Testis (tissue), 2 donors: ENCODE measurements at regions not wholly inside any gene's neighbourhood (a gene's known extent, or its start where the extent isn't known, plus 50 kb on each side); places are given as distances from the start of the nearest gene placed in this dataset.

Experiments
- DNase-seq: peaks from one replicate; pipeline ENCODE4 v3.0.0-alpha.2; 2019
- H3K27ac ChIP-seq, 2 donors: fragments of 200-600 bp; sonication (generic); one replicate each; pipeline ENCODE4 v1.5.1; 2019
- H3K27me3 ChIP-seq: fragments of 200-600 bp; sonication (generic); one replicate; pipeline ENCODE4 v1.5.1; 2019
- H3K36me3 ChIP-seq: fragments of 200-600 bp; sonication (generic); one replicate; pipeline ENCODE4 v1.5.1; 2017; ENCODE audit warnings: low read depth; ENCODE audit errors: missing control alignments
- H3K4me1 ChIP-seq: fragments of 200-600 bp; sonication (generic); one replicate; pipeline ENCODE4 v1.5.1; 2019
- H3K4me3 ChIP-seq, 2 donors: fragments of 200-600 bp; sonication (generic); one replicate each; pipeline ENCODE4 v1.5.1; 2017 to 2019
- H3K9me3 ChIP-seq: fragments of 200-600 bp; sonication (generic); one replicate; pipeline ENCODE4 v1.5.1; 2017
- POLR2A ChIP-seq: fragments of 450-650 bp; IDR thresholded peaks from one replicate; pipeline ENCODE4 v1.6.1; 2017; ENCODE audit warnings: antibody characterized with exemption, mild to moderate bottlenecking, moderate library complexity
- WGBS, 2 donors: methylation state at CpG; one replicate each; pipeline ENCODE4 v1.1.5; 2018; 5-methylcytosine and 5-hydroxymethylcytosine counted together
- intact Hi-C: fragments of 100-400 bp; cut with DNase I; formaldehyde crosslinking; loops from one replicate; pipeline ENCODE4 v1.15.1; 2023; ENCODE audit warnings: low total_unique reads
- TF ChIP-seq, protein P1 (sequence below), 3 experiments: fragments of 450-650 bp in 2 of 3; fragments of 200-600 bp in 1 of 3; sonication (generic) in 1 of 3; IDR thresholded peaks; one replicate each; pipeline ENCODE4 v1.5.1; 2016 to 2019; ENCODE audit warnings: antibody characterized with exemption in 3 of 3, mild to moderate bottlenecking in 2 of 3, moderate library complexity in 1 of 3

DNA sequence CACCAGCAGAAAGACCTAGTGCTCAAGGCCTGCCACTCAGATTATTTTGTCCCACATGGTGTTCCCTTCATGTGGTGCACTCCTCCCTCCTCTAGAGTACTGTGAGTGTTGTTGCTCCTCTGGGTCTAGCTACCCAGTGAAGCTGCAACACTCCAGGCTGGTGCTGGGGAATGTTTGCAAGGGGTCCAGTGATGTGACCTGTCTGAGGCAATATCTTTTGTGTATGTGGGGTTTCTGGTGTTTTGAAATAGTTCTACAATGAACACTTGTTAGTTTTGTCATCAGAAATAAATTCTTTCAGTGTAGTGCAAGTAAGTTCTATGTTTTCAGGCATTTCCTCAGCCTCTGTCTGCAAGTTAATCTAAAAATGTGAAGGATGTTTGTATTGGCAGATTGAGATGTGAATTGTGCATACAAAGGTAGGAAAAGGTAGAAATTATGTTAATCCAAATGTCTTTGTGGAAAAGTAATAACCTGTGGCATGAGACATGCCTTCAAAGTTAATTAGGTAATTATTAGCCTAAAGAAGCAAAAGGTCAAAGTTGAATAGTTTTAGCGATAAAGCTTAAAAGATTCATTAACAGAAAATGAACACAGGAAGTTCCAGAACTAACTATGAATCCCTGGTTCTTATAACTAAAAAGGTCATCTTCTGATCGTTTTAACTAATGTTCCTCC, 616.8 kb downstream of the LTN1 start:
- TF ChIP-seq POLR2A = no peak
- TF ChIP-seq, protein P1, sequence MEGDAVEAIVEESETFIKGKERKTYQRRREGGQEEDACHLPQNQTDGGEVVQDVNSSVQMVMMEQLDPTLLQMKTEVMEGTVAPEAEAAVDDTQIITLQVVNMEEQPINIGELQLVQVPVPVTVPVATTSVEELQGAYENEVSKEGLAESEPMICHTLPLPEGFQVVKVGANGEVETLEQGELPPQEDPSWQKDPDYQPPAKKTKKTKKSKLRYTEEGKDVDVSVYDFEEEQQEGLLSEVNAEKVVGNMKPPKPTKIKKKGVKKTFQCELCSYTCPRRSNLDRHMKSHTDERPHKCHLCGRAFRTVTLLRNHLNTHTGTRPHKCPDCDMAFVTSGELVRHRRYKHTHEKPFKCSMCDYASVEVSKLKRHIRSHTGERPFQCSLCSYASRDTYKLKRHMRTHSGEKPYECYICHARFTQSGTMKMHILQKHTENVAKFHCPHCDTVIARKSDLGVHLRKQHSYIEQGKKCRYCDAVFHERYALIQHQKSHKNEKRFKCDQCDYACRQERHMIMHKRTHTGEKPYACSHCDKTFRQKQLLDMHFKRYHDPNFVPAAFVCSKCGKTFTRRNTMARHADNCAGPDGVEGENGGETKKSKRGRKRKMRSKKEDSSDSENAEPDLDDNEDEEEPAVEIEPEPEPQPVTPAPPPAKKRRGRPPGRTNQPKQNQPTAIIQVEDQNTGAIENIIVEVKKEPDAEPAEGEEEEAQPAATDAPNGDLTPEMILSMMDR (IDR thresholded peaks at IDR 0.05) = no peak
- Histone ChIP-seq H3K4me3 (no peak overlapping the region), H3K4me1 (no peaks in the 10 kb centered on the region), H3K36me3 (no peaks in the 10 kb centered on the region), H3K9me3 (no peaks in the 10 kb centered on the region), H3K27me3 (no peaks in the 10 kb centered on the region), H3K27ac (no peak overlapping the region)
- intact Hi-C loops = loop anchor here (10.0 kb wide), 1 partner anchor 631 kb away; no protein-coding TSS in a partner anchor
- no peak for DNase-seq
- 50 to 71% methylated on average over 2 of the region's 2 CpGs for WGBS, 2 donors

- intact Hi-C loops = loop anchor here (10.0 kb wide), 1 partner anchor 630 kb away; no protein-coding TSS in a partner anchor
- Histone ChIP-seq H3K27ac (no peak overlapping the region), H3K4me1 (no peaks in the 10 kb centered on the region), H3K27me3 (no peaks in the 10 kb centered on the region), H3K4me3 (no peak overlapping the region), H3K9me3 (no peaks in the 10 kb centered on the region), H3K36me3 (no peaks in the 10 kb centered on the region)
- WGBS, 2 donors = 93 to 100% methylated on average over 1 of the region's 1 CpG
- no peak for DNase-seq
- no peak for TF ChIP-seq POLR2A
- TF ChIP-seq, protein P1 (IDR thresholded peaks at IDR 0.05) = no peak
Measured at GRCh38 chr21:28374881-28375280, 617.8 kb downstream of the LTN1 start.

DNA sequence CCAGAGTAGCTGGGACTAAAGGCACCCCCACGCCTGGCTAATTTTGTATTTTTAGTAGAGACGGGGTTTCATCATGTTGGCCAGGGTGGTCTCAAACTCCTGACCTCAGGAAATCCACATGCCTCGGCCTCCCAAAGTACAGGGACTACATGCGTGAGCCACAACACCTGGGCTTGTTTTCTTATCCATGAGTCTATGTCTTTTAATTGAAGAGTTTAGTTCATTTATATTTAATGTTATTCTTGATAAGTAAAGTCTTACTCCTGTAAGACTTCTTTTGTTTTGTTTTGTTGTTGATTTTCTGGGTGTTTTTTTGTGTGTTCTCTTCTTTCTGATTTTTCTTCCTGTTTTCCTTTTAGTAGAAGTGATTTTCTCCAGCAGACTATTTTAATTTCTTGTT, 621.0 kb downstream of the LTN1 start:
- no peaks in the 10 kb centered on the region for H3K4me1 ChIP-seq
- 91% methylated on average over 4 of the region's 4 CpGs for WGBS, 2 donors
- TF ChIP-seq, protein P1 (IDR thresholded peaks at IDR 0.05) = no peak
- TF ChIP-seq POLR2A = no peak
- no peak overlapping the region for H3K4me3 ChIP-seq
- H3K36me3 ChIP-seq = no peaks in the 10 kb centered on the region
- H3K27me3 ChIP-seq = no peaks in the 10 kb centered on the region
- H3K27ac ChIP-seq = no peak overlapping the region
- intact Hi-C loops = loop anchor here (10.0 kb wide), 1 partner anchor 627 kb away; no protein-coding TSS in a partner anchor
- no peaks in the 10 kb centered on the region for H3K9me3 ChIP-seq
- DNase-seq = no peak

DNA sequence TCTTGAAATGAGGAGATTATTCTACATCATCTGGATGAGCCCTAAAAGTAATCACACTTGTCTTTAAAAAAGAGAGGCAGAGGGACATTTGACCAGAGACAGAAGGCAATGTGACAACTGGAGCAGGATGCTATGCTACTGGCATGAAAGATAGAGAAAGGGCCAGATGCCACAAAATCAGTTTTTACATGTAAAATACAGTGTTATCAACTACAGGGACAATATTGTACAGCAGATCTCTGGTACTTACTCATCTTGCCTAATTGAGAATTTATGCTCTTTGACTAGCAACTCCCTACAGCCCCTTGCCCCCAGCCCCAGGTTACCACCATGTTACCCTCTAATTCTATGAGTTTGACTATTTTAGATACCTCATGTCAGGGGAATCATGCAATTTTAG, 633.4 kb downstream of the LTN1 start:
- no peak for TF ChIP-seq POLR2A
- TF ChIP-seq, protein P1 (IDR thresholded peaks at IDR 0.05) = no peak
- no peaks in the 10 kb centered on the region for H3K9me3 ChIP-seq
- intact Hi-C loops = no loop called here
- H3K27me3 ChIP-seq = no peaks in the 10 kb centered on the region
- H3K4me3 ChIP-seq = no peak overlapping the region
- no peak overlapping the region for H3K27ac ChIP-seq
- H3K4me1 ChIP-seq = no peaks in the 10 kb centered on the region
- no peak for DNase-seq
- H3K36me3 ChIP-seq = no peaks in the 10 kb centered on the region

DNA sequence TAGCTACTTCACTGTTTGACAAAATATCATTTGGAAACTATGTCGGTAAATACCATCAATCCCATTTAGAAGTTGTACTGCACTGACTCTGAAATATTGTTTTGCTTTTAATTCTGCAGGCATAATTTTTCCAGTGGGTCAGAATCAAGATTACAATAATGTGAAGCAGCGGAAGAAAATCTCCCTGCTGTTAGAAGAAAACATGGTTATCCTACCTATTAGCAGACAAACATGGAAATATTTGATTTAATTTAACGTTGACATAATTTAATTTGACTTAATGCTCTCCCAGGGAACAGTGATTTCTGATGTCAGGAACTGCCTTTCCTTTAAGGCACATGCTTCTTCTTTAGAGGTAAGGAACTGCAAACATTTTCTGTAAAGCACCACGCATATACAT, 634.0 kb downstream of the LTN1 start:
- no peak for DNase-seq
- Histone ChIP-seq H3K4me1 (no peaks in the 10 kb centered on the region), H3K27me3 (no peaks in the 10 kb centered on the region), H3K4me3 (no peak overlapping the region), H3K36me3 (no peaks in the 10 kb centered on the region), H3K9me3 (no peaks in the 10 kb centered on the region), H3K27ac (no peak overlapping the region)
- no peak for TF ChIP-seq POLR2A
- TF ChIP-seq, protein P1 (IDR thresholded peaks at IDR 0.05) = no peak
- intact Hi-C loops = no loop called here
- 88 to 89% methylated on average over 4 of the region's 4 CpGs for WGBS, 2 donors
